GM12878 (cell line): ENCODE measurements at regions not wholly inside any gene's neighbourhood (a gene's known extent, or its start where the extent isn't known, plus 50 kb on each side); places are given as distances from the start of the nearest gene placed in this dataset.

ENCODE experiments used
- ATAC-seq: fragments of 200-7000 bp; cut with Tn5 transposase; 3 replicates; pipeline ENCODE4 v1.9.1; 2020; ENCODE audit warnings: mild to moderate bottlenecking, moderate library complexity
- BruUV-seq: library from RNA; stranded (reverse); fragments of 400-500 nt; replicated peaks from 2 replicates; lab custom pipeline; 2021; lab: Mats Ljungman, UMichigan
- CTCF ChIA-PET: fragments of 300-600 bp; sonication (Branson Sonifier 250); formaldehyde crosslinking; extraction: SDS; loops from one replicate; lab custom pipeline; 2021; ENCODE audit warnings: inconsistent platforms; lab: Yijun Ruan, JAX
- POLR2A ChIA-PET: fragments of 350-600 bp; formaldehyde crosslinking; extraction: SDS; loops from one replicate; lab custom pipeline; 2021; ENCODE audit warnings: inconsistent platforms; lab: Charles Lee
- RAD21 ChIA-PET: fragments of 300-600 bp; sonication (Branson Sonifier 250); formaldehyde crosslinking; loops from one replicate; lab custom pipeline; 2023; ENCODE audit warnings: antibody characterized with exemption; ENCODE audit not compliant: unreplicated experiment; lab: Charles Lee
- SMC1A ChIA-PET: fragments of 300-600 bp; sonication (Branson Sonifier 250); formaldehyde crosslinking; loops from one replicate; lab custom pipeline; 2023; ENCODE audit not compliant: unreplicated experiment, uncharacterized antibody; lab: Charles Lee
- DNase-seq: peaks from one replicate; pipeline ENCODE4 v3.0.0-alpha.2; 2011; ENCODE audit warnings: low read depth, low spot score
- FAIRE-seq: peaks from 3 replicates; lab custom pipeline; 2011; peaks lifted over from hg19 to GRCh38; lab: Jason Lieb, UNC
- H2AFZ ChIP-seq: 2 replicates; pipeline ENCODE4 v1.6.0; 2011; ENCODE audit warnings: low read depth, low read length, control low read depth; ENCODE audit not compliant: control insufficient read depth
- H3K27ac ChIP-seq: 2 replicates; pipeline ENCODE4 v1.5.1; 2011; ENCODE audit warnings: control low read depth; ENCODE audit not compliant: control insufficient read depth, insufficient read depth
- H3K27me3 ChIP-seq, 2 experiments: replicated peaks in 1 of 2; 2 replicates each; pipeline versions ENCODE4 v1.6.0 to v1.6.1; 2011; ENCODE audit warnings: low read length in 1 of 2; ENCODE audit not compliant: control insufficient read depth in 2 of 2, insufficient read depth in 2 of 2
- H3K36me3 ChIP-seq, 2 experiments: 2 replicates each; pipeline ENCODE4 v1.5.1; 2011; ENCODE audit warnings: low read length in 1 of 2; ENCODE audit not compliant: control insufficient read depth in 2 of 2, insufficient read depth in 2 of 2
- H3K4me1 ChIP-seq: 2 replicates; pipeline ENCODE4 v1.6.1; 2011; ENCODE audit warnings: mild to moderate bottlenecking, low read length, moderate library complexity, mixed read lengths; ENCODE audit not compliant: control insufficient read depth, insufficient read depth
- H3K4me2 ChIP-seq: 2 replicates; pipeline ENCODE4 v1.6.0; 2011; ENCODE audit warnings: control low read depth; ENCODE audit not compliant: control insufficient read depth, insufficient read depth
- H3K4me3 ChIP-seq: fragments of 200-600 bp; sonication (generic); 2 replicates; pipeline ENCODE4 v1.5.1; 2016
- H3K79me2 ChIP-seq: 2 replicates; pipeline ENCODE4 v1.6.0; 2011; ENCODE audit warnings: low read length; ENCODE audit not compliant: control insufficient read depth, insufficient read depth
- H3K9ac ChIP-seq: 2 replicates; pipeline ENCODE4 v1.8.0; 2011; ENCODE audit warnings: low read length, control low read depth, mixed read lengths; ENCODE audit not compliant: control insufficient read depth, insufficient read depth
- H3K9me3 ChIP-seq: replicated peaks from 3 replicates; pipeline ENCODE4 v1.5.1; 2011; ENCODE audit warnings: mild to moderate bottlenecking, low read length; ENCODE audit not compliant: control insufficient read depth, insufficient read depth
- H4K20me1 ChIP-seq: 2 replicates; pipeline ENCODE4 v1.6.0; 2011; ENCODE audit not compliant: control insufficient read depth, insufficient read depth
- CREM ChIP-seq: IDR thresholded peaks from 2 replicates; pipeline ENCODE4 v1.6.1; 2014; ENCODE audit warnings: antibody characterized with exemption, low read depth
- FOXM1 ChIP-seq: IDR thresholded peaks from 2 replicates; pipeline ENCODE4 v1.6.1; 2012; ENCODE audit warnings: low read depth, mild to moderate bottlenecking, inconsistent platforms, low read length, moderate library complexity
- KDM1A ChIP-seq: fragments of 200-600 bp; sonication (generic); IDR thresholded peaks from 2 replicates; pipeline ENCODE4 v1.6.1; 2016; ENCODE audit warnings: borderline replicate concordance
- KLF5 ChIP-seq: fragments of 450-650 bp; IDR thresholded peaks from 2 replicates; pipeline ENCODE4 v1.6.1; 2014; ENCODE audit warnings: mild to moderate bottlenecking; ENCODE audit not compliant: partially characterized antibody
- RFX5 ChIP-seq: IDR thresholded peaks from 2 replicates; pipeline ENCODE4 v1.6.1; 2011; ENCODE audit warnings: low read depth, low read length, improper control_type of control experiment
- ZZZ3 ChIP-seq: IDR thresholded peaks from 2 replicates; pipeline ENCODE4 v1.6.1; 2011; ENCODE audit warnings: low read depth; ENCODE audit not compliant: control insufficient read depth, insufficient read length
- WGBS: methylation state at CpG from one replicate; pipeline ENCODE4 v1.1.6; 2016; ENCODE audit warnings: low lambda C conversion rate; ENCODE audit not compliant: insufficient replicate concordance, insufficient coverage; ENCODE audit errors: missing lambda C conversion rate; 5-methylcytosine and 5-hydroxymethylcytosine counted together
- in situ Hi-C: fragments of 300-500 bp; cut with MboI; formaldehyde crosslinking; loops from 9 replicates; pipeline ENCODE4 v1.14.3; 2018; ENCODE audit warnings: mixed read lengths
- intact Hi-C: fragments of 100-400 bp; cut with micrococcal nuclease; formaldehyde crosslinking; loops from one replicate; pipeline ENCODE4 v1.14.2; 2022; ENCODE audit not compliant: unreplicated experiment
- TF ChIP-seq, protein P1 (sequence below): fragments of 450-650 bp; IDR thresholded peaks from 2 replicates; pipeline ENCODE4 v1.6.1; 2018; ENCODE audit warnings: borderline replicate concordance, mild to moderate bottlenecking; ENCODE audit not compliant: partially characterized antibody
- TF ChIP-seq, protein P2 (sequence below): fragments of 450-650 bp; IDR thresholded peaks from 2 replicates; pipeline ENCODE4 v1.6.1; 2016; ENCODE audit warnings: mild to moderate bottlenecking
- TF ChIP-seq, protein P3 (sequence below): fragments of 450-650 bp; IDR thresholded peaks from 2 replicates; pipeline ENCODE4 v1.6.1; 2014; ENCODE audit warnings: mild to moderate bottlenecking
- TF ChIP-seq, protein P4 (sequence below): fragments of 450-650 bp; IDR thresholded peaks from 2 replicates; pipeline ENCODE4 v1.6.1; 2017; ENCODE audit warnings: mild to moderate bottlenecking

DNA sequence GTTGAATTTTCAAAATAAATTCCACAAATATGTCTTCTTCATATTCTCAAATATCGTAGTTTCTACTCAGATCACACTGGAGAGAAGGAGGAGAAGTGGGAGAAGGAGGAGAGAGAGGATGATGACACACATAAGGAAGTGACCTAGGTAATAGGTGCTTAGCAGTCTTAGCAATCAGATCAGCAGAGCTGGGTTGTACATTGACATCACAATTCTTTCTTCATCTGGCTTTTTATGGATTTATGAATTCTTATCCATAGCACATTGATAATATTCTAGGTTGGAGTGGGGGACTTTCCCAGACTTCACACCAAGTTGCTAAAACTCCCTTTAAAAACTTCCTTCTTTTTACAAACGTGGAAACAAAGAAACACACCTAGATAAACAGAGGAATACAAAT is 86.9 kb downstream of the FGF9 start:
- no peak overlapping the region for H3K4me2 ChIP-seq
- in situ Hi-C loops, result no loop called here

More for the DNA sequence above, 86.9 kb downstream of the FGF9 start:
- ChIA-PET CTCF (no interaction called here), SMC1A (no interaction called here), RAD21 (no interaction called here), POLR2A (no interaction called here)
- no peak overlapping the region for H3K27ac ChIP-seq
- intact Hi-C loops, result loop anchor here (10.0 kb wide), 1 partner anchor 123 kb away; no protein-coding TSS in a partner anchor
- no peaks in the 10 kb centered on the region for H3K27me3 ChIP-seq
- no peak overlapping the region for H3K4me3 ChIP-seq
- WGBS, result 0% methylated on average over 2 of the region's 2 CpGs
- no peaks in the 10 kb centered on the region for H3K36me3 ChIP-seq
- no peaks in the 10 kb centered on the region for H4K20me1 ChIP-seq
- no peaks in the 10 kb centered on the region for H3K4me1 ChIP-seq
- no peak for FAIRE-seq
- DNase-seq, result no peak
- H3K9me3 ChIP-seq, result no peaks in the 10 kb centered on the region
- no peak for ATAC-seq
- H3K9ac ChIP-seq, result no peak overlapping the region
- H3K79me2 ChIP-seq, result no peaks in the 10 kb centered on the region
- BruUV-seq, result no TSS peak
- no peak for TF ChIP-seq KLF5
- no peak for TF ChIP-seq CREM
- TF ChIP-seq, protein P1, sequence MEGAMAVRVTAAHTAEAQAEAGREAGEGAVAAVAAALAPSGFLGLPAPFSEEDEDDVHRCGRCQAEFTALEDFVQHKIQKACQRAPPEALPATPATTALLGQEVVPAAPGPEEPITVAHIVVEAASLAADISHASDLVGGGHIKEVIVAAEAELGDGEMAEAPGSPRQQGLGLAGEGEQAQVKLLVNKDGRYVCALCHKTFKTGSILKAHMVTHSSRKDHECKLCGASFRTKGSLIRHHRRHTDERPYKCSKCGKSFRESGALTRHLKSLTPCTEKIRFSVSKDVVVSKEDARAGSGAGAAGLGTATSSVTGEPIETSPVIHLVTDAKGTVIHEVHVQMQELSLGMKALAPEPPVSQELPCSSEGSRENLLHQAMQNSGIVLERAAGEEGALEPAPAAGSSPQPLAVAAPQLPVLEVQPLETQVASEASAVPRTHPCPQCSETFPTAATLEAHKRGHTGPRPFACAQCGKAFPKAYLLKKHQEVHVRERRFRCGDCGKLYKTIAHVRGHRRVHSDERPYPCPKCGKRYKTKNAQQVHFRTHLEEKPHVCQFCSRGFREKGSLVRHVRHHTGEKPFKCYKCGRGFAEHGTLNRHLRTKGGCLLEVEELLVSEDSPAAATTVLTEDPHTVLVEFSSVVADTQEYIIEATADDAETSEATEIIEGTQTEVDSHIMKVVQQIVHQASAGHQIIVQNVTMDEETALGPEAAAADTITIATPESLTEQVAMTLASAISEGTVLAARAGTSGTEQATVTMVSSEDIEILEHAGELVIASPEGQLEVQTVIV, result no peak
- TF ChIP-seq FOXM1, result no peak
- TF ChIP-seq ZZZ3, result no peak
- no peak for TF ChIP-seq RFX5
- TF ChIP-seq, protein P2, sequence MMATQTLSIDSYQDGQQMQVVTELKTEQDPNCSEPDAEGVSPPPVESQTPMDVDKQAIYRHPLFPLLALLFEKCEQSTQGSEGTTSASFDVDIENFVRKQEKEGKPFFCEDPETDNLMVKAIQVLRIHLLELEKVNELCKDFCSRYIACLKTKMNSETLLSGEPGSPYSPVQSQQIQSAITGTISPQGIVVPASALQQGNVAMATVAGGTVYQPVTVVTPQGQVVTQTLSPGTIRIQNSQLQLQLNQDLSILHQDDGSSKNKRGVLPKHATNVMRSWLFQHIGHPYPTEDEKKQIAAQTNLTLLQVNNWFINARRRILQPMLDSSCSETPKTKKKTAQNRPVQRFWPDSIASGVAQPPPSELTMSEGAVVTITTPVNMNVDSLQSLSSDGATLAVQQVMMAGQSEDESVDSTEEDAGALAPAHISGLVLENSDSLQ, result no peak
- TF ChIP-seq, protein P3, sequence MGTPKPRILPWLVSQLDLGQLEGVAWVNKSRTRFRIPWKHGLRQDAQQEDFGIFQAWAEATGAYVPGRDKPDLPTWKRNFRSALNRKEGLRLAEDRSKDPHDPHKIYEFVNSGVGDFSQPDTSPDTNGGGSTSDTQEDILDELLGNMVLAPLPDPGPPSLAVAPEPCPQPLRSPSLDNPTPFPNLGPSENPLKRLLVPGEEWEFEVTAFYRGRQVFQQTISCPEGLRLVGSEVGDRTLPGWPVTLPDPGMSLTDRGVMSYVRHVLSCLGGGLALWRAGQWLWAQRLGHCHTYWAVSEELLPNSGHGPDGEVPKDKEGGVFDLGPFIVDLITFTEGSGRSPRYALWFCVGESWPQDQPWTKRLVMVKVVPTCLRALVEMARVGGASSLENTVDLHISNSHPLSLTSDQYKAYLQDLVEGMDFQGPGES, result no peak
- TF ChIP-seq, protein P4, sequence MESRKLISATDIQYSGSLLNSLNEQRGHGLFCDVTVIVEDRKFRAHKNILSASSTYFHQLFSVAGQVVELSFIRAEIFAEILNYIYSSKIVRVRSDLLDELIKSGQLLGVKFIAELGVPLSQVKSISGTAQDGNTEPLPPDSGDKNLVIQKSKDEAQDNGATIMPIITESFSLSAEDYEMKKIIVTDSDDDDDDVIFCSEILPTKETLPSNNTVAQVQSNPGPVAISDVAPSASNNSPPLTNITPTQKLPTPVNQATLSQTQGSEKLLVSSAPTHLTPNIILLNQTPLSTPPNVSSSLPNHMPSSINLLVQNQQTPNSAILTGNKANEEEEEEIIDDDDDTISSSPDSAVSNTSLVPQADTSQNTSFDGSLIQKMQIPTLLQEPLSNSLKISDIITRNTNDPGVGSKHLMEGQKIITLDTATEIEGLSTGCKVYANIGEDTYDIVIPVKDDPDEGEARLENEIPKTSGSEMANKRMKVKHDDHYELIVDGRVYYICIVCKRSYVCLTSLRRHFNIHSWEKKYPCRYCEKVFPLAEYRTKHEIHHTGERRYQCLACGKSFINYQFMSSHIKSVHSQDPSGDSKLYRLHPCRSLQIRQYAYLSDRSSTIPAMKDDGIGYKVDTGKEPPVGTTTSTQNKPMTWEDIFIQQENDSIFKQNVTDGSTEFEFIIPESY, result no peak
- no peak for TF ChIP-seq KDM1A
- no peak overlapping the region for H2AFZ ChIP-seq
